ENCODE measurements at regions not wholly inside any gene's neighbourhood (a gene's known extent, or its start where the extent isn't known, plus 50 kb on each side); places are given as distances from the start of the nearest gene placed in this dataset.

- no peak for TF ChIP-seq POLR2AphosphoS5 (IDR thresholded peaks at IDR 0.05; ENCODE audit: borderline replicate concordance, low read depth, low read length)
- TF ChIP-seq EZH2 (IDR thresholded peaks at IDR 0.05) = no peak
Observed at GRCh38 chr14:84785996-84786395, 743.9 kb upstream of the FLRT2 start.
